Pancreas (tissue), 10 donors: ENCODE measurements at regions not wholly inside any gene's neighbourhood (a gene's known extent, or its start where the extent isn't known, plus 50 kb on each side); places are given as distances from the start of the nearest gene placed in this dataset.

ENCODE experiments used
- ATAC-seq, 4 donors: fragments of 200-7000 bp; cut with Tn5 transposase; one replicate each; pipeline versions ENCODE4 v1.8.0 to v1.9.1; 2020; ENCODE audit warnings: mild to moderate bottlenecking in 4 of 4, moderate library complexity in 4 of 4
- DNase-seq, 6 donors: peaks; one replicate each; pipeline ENCODE4 v3.0.0-alpha.2; 2020
- FAIRE-seq: peaks from 2 replicates; lab custom pipeline; 2012; peaks lifted over from hg19 to GRCh38; lab: Jason Lieb, UNC
- H3K27ac ChIP-seq, 4 donors: fragments of 200-600 bp; sonication (generic); 1 replicate in 3 of 4; 2 replicates in 1 of 4; pipeline versions ENCODE4 v1.5.0 to v1.8.0; 2020
- H3K27me3 ChIP-seq, 4 donors: fragments of 200-600 bp; one replicate each; pipeline ENCODE4 v1.8.0; 2021
- H3K36me3 ChIP-seq, 3 donors: fragments of 200-600 bp; sonication (generic) in 1 of 3; one replicate each; pipeline versions ENCODE4 v1.5.0 to v1.8.0; 2020 to 2021
- H3K4me1 ChIP-seq, 3 donors: fragments of 200-600 bp; one replicate each; pipeline ENCODE4 v1.8.0; 2021
- H3K4me3 ChIP-seq, 4 donors: fragments of 200-600 bp; sonication (generic) in 2 of 4; one replicate each; pipeline versions ENCODE4 v1.5.0 to v1.8.0; 2020 to 2021
- H3K9me3 ChIP-seq, 4 donors: fragments of 200-600 bp; one replicate each; pipeline ENCODE4 v1.8.0; 2021
- WGBS, 2 donors: extraction: QIAGEN DNeasy Blood & Tissue Kit; methylation state at CpG; one replicate each; pipeline ENCODE4 v1.1.7; 2013; 5-methylcytosine and 5-hydroxymethylcytosine counted together
- intact Hi-C, 3 donors: fragments of 100-400 bp; cut with DNase I; formaldehyde crosslinking; loops; one replicate each; pipeline versions ENCODE4 v1.11.1 to v1.14.2; 2022
- TF ChIP-seq, protein P1 (sequence below), 4 donors: fragments of 200-600 bp; sonication (generic) in 3 of 4; IDR thresholded peaks; one replicate each; pipeline versions ENCODE4 v1.5.0 to v1.8.0; 2021; ENCODE audit warnings: antibody characterized with exemption in 4 of 4
- donor health status: healthy with polysubstance abuse.
- donor health status: DM: no; HTN: no; CAD: no; lungs with moderate emphysema.
- donor health status: DM: no; HTN: no; CAD: no.
- donor health status: control.
- donor health status: control.
- donor health status: Bipolar disorder and iron deficiency.
- donor health status: DM: yes; HTN: yes; CAD: no.
- donor health status: DM: no; HTN: no; CAD: no.
- donor health status: DM: no; HTN: no; CAD: no.
- donor health status: DM: yes; HTN: yes; CAD: no.

DNA sequence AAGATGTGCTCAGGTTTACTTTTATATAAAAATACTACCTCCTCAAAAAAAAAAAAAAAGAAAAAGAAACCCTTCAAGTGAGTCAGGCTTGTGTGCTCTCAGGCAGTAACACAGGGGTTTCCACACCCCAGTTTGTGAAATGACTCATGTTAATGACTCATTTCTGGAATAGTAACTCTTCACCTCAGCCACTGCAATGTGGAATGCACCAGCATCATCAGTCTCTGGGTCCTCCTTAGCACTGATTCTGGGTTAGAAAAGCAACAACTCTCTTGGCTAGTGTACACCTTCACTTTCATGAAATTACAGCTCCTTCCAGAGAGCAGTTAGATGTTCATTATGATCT, 110.6 kb downstream of the EMX2 start:
- Histone ChIP-seq H3K27ac (no peak overlapping the region), H3K27me3 (no peaks in the 10 kb centered on the region), H3K4me3 (no peak overlapping the region), H3K9me3 (no peaks in the 10 kb centered on the region), H3K4me1 (no peaks in the 10 kb centered on the region), H3K36me3 (no peaks in the 10 kb centered on the region)
- FAIRE-seq (no peak), ATAC-seq (peak in 2 of 4 donors; percentile 46 to 77), DNase-seq (no peak)
- intact Hi-C loops = no loop called here
- TF ChIP-seq, protein P1, sequence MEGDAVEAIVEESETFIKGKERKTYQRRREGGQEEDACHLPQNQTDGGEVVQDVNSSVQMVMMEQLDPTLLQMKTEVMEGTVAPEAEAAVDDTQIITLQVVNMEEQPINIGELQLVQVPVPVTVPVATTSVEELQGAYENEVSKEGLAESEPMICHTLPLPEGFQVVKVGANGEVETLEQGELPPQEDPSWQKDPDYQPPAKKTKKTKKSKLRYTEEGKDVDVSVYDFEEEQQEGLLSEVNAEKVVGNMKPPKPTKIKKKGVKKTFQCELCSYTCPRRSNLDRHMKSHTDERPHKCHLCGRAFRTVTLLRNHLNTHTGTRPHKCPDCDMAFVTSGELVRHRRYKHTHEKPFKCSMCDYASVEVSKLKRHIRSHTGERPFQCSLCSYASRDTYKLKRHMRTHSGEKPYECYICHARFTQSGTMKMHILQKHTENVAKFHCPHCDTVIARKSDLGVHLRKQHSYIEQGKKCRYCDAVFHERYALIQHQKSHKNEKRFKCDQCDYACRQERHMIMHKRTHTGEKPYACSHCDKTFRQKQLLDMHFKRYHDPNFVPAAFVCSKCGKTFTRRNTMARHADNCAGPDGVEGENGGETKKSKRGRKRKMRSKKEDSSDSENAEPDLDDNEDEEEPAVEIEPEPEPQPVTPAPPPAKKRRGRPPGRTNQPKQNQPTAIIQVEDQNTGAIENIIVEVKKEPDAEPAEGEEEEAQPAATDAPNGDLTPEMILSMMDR (IDR thresholded peaks at IDR 0.05) = no peak

DNA sequence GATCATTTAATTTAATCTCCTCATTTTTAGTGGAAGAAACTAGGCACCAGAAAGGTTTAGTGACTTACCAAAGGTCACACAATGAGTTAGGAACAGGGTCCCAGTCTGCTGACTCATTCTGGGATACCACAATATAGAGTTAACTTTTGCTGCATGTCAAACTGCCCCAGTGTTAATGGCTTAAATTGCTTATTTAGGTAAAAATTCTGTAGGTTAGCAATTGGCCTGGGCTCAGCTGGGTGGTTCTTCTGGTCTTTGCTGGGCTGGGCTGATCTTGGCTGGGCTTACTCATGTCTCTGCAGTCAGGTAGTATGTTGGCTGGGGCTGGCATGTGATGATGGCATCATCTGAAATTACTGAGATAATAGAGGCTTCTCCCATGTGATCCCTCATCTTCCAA, 111.6 kb downstream of the EMX2 start:
- no peak overlapping the region for H3K27ac ChIP-seq
- DNase-seq (no peak), FAIRE-seq (no peak), ATAC-seq (no peak)
- intact Hi-C loops = no loop called here
- H3K27me3 ChIP-seq = no peaks in the 10 kb centered on the region
- H3K36me3 ChIP-seq = no peaks in the 10 kb centered on the region
- TF ChIP-seq, protein P1 (IDR thresholded peaks at IDR 0.05) = no peak
- no peaks in the 10 kb centered on the region for H3K4me1 ChIP-seq
- H3K4me3 ChIP-seq = no peak overlapping the region
- no peaks in the 10 kb centered on the region for H3K9me3 ChIP-seq

DNA sequence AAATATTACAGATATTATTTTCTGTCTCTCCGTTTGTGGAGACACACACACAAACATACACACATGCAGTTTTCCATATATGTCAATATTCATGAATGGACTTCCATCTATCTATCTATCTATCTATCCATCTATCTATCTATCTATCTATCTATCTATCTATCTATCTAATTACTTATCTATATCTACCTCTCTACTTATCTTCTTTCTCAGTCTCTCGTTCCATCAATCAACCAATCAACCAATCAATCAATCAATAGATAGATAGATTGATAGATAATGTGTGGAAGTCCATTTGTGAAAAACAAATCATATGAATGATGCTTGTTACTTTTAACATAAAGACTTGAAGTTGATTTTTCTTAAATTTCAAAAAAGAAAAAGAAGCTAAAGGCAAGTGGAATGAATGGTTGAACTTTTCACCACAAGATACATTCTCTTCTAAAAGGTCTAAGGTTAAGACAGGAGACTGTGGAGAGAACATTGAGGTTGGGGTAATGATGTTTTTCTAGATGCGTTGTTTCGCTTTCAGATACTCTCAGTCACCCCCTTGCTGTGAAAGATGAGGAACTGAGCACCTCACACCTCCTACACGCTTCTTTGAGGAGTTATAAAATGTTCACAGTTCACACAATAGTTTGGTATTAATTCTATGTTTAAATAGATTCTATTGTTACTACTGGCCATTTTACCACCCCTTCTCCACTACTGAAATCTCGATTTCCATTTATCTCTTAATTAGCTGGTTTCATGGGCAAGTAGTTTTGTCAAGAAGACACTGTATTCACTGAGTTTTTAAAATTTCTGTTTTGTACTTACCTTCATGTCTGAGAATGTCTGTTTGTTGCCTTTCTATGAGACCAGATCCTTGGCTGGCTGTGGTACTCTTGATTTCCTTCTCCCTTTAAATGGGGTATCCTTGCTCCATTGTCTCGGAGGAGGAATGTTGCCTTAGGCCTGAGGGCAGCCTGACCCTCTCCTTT, 114.1 kb downstream of the EMX2 start:
- Histone ChIP-seq H3K4me1 (no peaks in the 10 kb centered on the region), H3K4me3 (no peak overlapping the region), H3K9me3 (no peaks in the 10 kb centered on the region), H3K27ac (no peak overlapping the region), H3K36me3 (no peaks in the 10 kb centered on the region), H3K27me3 (no peaks in the 10 kb centered on the region)
- TF ChIP-seq, protein P1 (IDR thresholded peaks at IDR 0.05) = no peak
- WGBS, 2 donors = 68 to 74% methylated on average over 7 of the region's 7 CpGs
- no peak for FAIRE-seq
- no peak for ATAC-seq
- no peak for DNase-seq
- intact Hi-C loops = no loop called here

DNA sequence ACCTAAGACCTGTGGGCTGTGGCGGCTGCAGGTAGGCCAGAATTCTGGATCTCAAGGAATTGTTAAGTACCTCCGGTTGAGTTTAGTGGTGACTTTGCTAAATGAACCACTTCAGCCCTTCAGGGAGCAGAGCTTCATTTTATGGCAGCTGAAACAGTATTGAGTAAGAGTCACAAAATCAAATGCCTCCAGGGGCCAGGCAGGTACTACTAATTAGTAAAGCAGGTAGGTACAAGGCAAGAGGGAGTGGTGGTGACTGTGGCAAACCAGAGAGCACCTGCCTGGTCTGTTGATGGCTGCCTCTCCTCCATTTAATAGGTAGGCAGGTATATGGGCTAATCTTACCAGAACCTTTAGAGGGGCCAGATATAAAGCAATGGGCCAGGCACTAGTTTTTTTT, 118.8 kb downstream of the EMX2 start:
- Histone ChIP-seq H3K27me3 (no peaks in the 10 kb centered on the region), H3K27ac (no peak overlapping the region), H3K4me3 (no peak overlapping the region), H3K4me1 (peaks cover 0 to 5% (median 4%) of the 10 kb centered on the region in 3 donors), H3K36me3 (no peaks in the 10 kb centered on the region), H3K9me3 (no peaks in the 10 kb centered on the region)
- WGBS, 2 donors = 91 to 98% methylated on average over 2 of the region's 2 CpGs
- FAIRE-seq (no peak), DNase-seq (no peak), ATAC-seq (no peak)
- intact Hi-C loops = no loop called here
- TF ChIP-seq, protein P1 (IDR thresholded peaks at IDR 0.05) = no peak

DNA sequence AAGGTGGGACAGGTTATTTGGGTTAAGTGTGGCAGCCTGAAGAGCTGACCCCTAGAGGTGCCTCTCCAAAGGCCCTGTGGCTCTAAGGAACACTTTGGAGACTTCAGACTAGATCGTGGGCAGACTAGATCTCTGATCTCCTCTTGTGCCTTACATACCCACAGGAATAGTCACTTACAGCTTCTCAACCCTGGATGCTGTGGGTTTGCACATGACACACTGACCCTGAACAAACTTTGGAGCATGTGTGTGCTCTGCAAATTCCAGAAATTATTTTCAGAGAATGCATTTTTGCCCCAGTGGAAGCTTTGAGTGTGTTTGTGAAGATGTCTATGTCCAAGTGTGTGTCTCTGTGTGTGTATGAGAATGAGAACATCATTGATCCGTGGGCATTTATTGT, 119.6 kb downstream of the EMX2 start:
- intact Hi-C loops = no loop called here

More for the DNA sequence above, 119.6 kb downstream of the EMX2 start:
- no peak for ATAC-seq
- DNase-seq = no peak
- no peak overlapping the region for H3K27ac ChIP-seq
- FAIRE-seq = no peak
- peaks cover 0 to 5% (median 4%) of the 10 kb centered on the region in 3 donors for H3K4me1 ChIP-seq
- WGBS, 2 donors = 52 to 62% methylated on average over 2 of the region's 2 CpGs
- no peaks in the 10 kb centered on the region for H3K36me3 ChIP-seq
- TF ChIP-seq, protein P1 (IDR thresholded peaks at IDR 0.05) = no peak
- no peaks in the 10 kb centered on the region for H3K9me3 ChIP-seq
- H3K27me3 ChIP-seq = no peaks in the 10 kb centered on the region
- H3K4me3 ChIP-seq = no peak overlapping the region
